Nephron progenitor cell (in vitro differentiated cells): ENCODE measurements at regions not wholly inside any gene's neighbourhood (a gene's known extent, or its start where the extent isn't known, plus 50 kb on each side); places are given as distances from the start of the nearest gene placed in this dataset.

Experiments
- DNase-seq: peaks from one replicate; pipeline ENCODE4 v3.0.0; 2021
- H3K27ac Mint-ChIP-seq: 2 replicates; pipeline ENCODE4 v1.8.0; 2021; ENCODE audit warnings: mild to moderate bottlenecking, moderate library complexity, mixed read lengths
- H3K27me3 Mint-ChIP-seq: 2 replicates; pipeline ENCODE4 v1.8.0; 2021; ENCODE audit warnings: mild to moderate bottlenecking, low read depth, mixed read lengths; ENCODE audit not compliant: poor library complexity
- H3K36me3 Mint-ChIP-seq: 2 replicates; pipeline ENCODE4 v1.8.0; 2021; ENCODE audit warnings: low read depth, mixed read lengths
- H3K4me1 Mint-ChIP-seq: 2 replicates; pipeline ENCODE4 v1.8.0; 2021; ENCODE audit warnings: mixed read lengths
- H3K4me3 Mint-ChIP-seq: 2 replicates; pipeline ENCODE4 v1.8.0; 2021; ENCODE audit warnings: mild to moderate bottlenecking, moderate library complexity, mixed read lengths
- H3K9me3 Mint-ChIP-seq: 2 replicates; pipeline ENCODE4 v1.8.0; 2021; ENCODE audit warnings: mild to moderate bottlenecking, moderate library complexity, mixed read lengths
- TF ChIP-seq, protein P1 (sequence below): fragments of 200-600 bp; sonication (generic); IDR thresholded peaks from 2 replicates; pipeline ENCODE4 v1.5.0; 2021; ENCODE audit warnings: antibody characterized with exemption

DNA sequence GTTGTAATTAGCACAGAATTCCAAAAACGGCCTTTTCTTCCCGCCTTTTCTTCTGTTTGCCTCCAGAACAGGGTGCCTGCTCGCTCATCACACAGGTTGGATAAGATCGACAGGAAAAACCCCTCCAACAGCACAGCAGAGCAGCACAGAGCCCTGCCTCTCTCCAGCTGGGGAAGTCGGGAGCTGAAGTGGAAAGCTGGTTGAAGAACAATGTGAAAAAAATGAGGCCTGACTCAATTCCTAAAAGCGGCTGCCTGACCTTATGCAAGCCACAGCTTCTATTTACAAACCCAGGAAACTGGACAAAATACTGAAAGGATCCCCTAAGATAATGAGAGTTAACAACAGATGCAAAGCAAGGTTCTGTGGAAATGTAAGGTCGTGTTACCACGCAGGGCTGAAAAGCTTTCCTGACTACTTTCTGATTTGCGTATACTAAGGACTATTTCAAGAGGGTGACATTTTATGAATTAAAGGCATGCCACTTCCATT is 116.9 kb downstream of the TTLL2 start:
- H3K27me3 Mint-ChIP-seq = peaks cover 21% of the 10 kb centered on the region
- no peaks in the 10 kb centered on the region for H3K36me3 Mint-ChIP-seq
- H3K9me3 Mint-ChIP-seq = peaks cover 21% of the 10 kb centered on the region
- TF ChIP-seq, protein P1, sequence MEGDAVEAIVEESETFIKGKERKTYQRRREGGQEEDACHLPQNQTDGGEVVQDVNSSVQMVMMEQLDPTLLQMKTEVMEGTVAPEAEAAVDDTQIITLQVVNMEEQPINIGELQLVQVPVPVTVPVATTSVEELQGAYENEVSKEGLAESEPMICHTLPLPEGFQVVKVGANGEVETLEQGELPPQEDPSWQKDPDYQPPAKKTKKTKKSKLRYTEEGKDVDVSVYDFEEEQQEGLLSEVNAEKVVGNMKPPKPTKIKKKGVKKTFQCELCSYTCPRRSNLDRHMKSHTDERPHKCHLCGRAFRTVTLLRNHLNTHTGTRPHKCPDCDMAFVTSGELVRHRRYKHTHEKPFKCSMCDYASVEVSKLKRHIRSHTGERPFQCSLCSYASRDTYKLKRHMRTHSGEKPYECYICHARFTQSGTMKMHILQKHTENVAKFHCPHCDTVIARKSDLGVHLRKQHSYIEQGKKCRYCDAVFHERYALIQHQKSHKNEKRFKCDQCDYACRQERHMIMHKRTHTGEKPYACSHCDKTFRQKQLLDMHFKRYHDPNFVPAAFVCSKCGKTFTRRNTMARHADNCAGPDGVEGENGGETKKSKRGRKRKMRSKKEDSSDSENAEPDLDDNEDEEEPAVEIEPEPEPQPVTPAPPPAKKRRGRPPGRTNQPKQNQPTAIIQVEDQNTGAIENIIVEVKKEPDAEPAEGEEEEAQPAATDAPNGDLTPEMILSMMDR = no peak
- peak overlapping the region; percentile 52 for H3K27ac Mint-ChIP-seq
- H3K4me3 Mint-ChIP-seq = peak overlapping the region; percentile 22
- H3K4me1 Mint-ChIP-seq = peaks cover 32% of the 10 kb centered on the region
- no peak for DNase-seq

DNA sequence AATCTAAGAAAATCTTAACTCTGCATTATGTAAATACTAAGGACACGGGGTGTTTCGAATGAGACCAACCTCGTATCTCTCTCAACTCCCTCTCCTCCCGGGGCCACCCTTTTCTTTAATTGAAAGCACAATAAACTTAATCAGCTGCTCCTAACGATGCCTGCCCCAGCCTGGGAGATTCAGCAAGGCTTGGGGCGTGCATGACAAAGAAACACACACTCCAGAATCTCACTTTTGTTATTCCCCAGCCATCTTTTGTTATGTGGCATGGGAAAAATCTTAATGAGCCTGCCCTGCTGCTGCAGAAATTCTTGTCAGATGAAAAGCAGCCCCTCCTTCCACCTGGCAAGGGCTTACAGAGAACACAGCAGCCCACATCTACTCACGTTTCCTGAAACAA is 117.4 kb downstream of the TTLL2 start:
- no peak for DNase-seq
- H3K4me3 Mint-ChIP-seq = peak overlapping the region; percentile 22
- peak overlapping the region; percentile 52 for H3K27ac Mint-ChIP-seq
- TF ChIP-seq, protein P1 = no peak
- H3K9me3 Mint-ChIP-seq = peaks cover 21% of the 10 kb centered on the region
- H3K4me1 Mint-ChIP-seq = peaks cover 32% of the 10 kb centered on the region
- H3K27me3 Mint-ChIP-seq = peaks cover 21% of the 10 kb centered on the region
- no peaks in the 10 kb centered on the region for H3K36me3 Mint-ChIP-seq

DNA sequence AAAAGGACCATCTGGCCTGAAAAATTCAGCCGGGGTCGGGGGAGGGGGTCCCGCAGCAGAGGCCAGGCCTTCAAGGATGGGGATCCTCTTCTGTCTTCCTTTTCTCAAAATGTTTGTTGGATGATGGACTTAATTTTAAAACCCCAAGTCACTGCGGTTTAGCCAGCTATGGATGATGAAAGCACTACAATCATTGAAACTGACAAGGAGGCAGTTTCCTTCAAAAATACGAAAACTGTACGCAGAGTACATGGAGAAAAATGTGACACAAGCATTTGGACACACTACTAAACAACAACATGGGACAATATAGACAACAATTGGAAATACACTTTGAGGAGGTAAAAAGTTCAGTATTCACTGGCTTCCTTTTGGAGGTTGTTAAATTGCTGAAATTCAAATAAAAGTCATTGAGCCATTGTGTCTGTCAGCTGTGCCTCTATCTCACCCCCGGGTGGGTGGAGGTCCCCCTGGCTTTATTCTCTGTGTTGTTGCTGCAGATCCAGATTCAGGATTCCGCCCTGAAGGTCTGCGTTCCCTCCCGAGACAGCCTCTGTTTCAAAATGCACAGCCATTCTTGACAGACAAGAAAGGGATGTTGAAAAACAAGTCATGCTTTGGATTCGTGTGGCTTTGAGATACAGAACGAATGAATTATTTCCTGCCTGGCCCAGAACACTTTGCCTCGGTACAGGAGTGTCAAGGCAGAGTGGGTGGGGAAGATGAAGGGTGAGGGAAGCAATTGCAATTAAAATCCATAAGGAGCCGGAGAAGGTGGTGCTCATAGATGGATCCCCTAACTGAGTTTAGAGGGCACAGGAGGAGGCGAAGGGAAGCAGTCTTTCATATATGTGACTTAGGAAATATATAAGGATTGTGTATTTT is 118.2 kb downstream of the TTLL2 start:
- Mint-ChIP-seq H3K4me3 (no peak overlapping the region), H3K27ac (no peak overlapping the region), H3K27me3 (peaks cover 21% of the 10 kb centered on the region), H3K9me3 (peaks cover 21% of the 10 kb centered on the region), H3K4me1 (peaks cover 32% of the 10 kb centered on the region), H3K36me3 (no peaks in the 10 kb centered on the region)
- no peak for DNase-seq
- TF ChIP-seq, protein P1 = no peak

DNA sequence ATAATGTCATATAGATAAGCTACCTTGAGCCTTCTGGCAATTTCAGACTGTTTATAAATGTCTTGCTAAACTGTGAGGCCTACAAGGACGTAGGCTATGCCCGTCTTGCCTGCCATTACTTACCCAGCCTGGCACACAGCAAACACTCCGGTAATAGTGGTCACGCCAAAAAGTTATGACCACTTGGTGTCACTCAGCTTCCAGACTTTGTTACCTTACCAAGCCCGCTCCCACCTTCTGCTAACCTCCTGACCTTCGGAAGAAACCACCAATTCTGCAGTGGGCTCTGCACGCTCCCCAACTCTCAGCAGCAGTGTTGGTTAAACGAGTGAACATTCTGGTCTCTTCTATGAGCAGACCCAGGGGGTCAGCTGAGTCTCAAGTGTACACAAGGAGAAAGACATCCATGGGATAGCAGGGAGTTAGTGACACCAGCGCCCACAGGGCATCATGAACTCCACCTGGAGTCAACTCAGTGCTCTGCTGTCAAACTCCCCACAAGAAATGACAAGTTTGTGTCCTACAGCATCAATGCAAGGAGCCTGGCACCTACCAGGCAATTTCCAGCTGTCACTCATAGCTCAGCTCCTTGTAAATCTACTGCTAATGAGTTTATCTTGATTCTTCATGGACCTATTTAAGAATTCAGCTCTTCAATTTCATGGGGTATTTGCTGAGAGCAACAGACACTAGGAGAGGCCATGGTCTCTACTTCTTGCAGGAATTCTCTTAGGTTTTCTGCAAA is 119.9 kb downstream of the TTLL2 start:
- peaks cover 14% of the 10 kb centered on the region for H3K27me3 Mint-ChIP-seq
- H3K9me3 Mint-ChIP-seq = peaks cover 15% of the 10 kb centered on the region
- no peak for DNase-seq
- H3K4me3 Mint-ChIP-seq = no peak overlapping the region
- H3K27ac Mint-ChIP-seq = no peak overlapping the region
- H3K36me3 Mint-ChIP-seq = no peaks in the 10 kb centered on the region
- TF ChIP-seq, protein P1 = no peak
- peaks cover 32% of the 10 kb centered on the region for H3K4me1 Mint-ChIP-seq

DNA sequence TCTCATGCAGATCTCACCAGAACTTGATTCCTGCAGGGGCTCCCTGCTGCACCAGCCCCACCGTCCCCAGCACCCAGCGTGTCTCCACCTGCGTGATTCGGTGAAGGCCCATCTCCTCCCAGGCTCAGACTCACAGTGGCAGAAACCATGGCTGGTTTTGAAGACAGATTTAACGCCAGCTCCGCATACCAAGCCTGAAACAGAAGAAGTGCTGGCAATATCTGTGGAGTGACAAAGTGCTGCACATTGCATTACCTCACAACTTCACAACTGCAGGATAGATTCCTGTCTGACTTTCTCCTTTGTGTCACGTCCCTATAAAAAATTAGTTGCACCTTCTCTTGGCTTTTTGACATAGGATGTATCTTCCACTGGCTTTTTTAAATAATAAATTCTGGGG is 120.7 kb downstream of the TTLL2 start:
- Mint-ChIP-seq H3K4me3 (no peak overlapping the region), H3K9me3 (peaks cover 15% of the 10 kb centered on the region), H3K27me3 (peaks cover 14% of the 10 kb centered on the region), H3K27ac (no peak overlapping the region), H3K4me1 (peaks cover 32% of the 10 kb centered on the region), H3K36me3 (no peaks in the 10 kb centered on the region)
- DNase-seq = no peak
- TF ChIP-seq, protein P1 = no peak
